ENCODE measurements at regions not wholly inside any gene's neighbourhood (a gene's known extent, or its start where the extent isn't known, plus 50 kb on each side); places are given as distances from the start of the nearest gene placed in this dataset.

DNA sequence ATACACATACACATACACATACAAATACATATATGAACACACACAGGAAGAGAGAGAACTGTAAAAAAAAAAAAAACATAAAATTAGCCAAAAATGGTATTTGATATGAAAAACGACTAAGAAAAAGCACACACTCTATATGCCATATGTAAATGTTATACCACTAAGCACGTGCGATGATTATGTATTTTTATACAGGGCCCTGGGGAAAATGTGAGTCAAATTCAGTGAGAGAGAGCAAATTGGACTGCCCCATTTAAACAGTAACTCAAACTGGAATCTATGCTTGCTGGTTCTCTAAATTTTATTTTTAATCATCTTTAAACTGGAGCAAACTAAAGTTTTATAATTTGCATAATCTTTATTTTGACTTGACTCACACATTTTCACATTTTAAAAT, 197.8 kb upstream of the MTNR1B start:
- no peaks in the 10 kb centered on the region for H3K9me3 ChIP-seq (ENCODE audit: low read length)
- no peaks in the 10 kb centered on the region for H3K79me2 ChIP-seq (ENCODE audit: insufficient read depth, low read length)
- H3K27ac ChIP-seq (ENCODE audit: extremely low read length, insufficient read depth, low read length), result no peak overlapping the region
- H2AFZ ChIP-seq (ENCODE audit: low read length), result no peak overlapping the region
- intact Hi-C loops (cut with micrococcal nuclease; ENCODE audit: unreplicated experiment) (no loop called here), in situ Hi-C loops (cut with HindIII; ENCODE audit: extremely low pct_ligation_motif_present, low pct_unique_long_range_greater_than_20kb) (no loop called here)
- H3K36me3 ChIP-seq (replicated peaks in 1 of 2; ENCODE audit: control insufficient read depth in 1 of 2, insufficient read depth in 2 of 2, low read length in 2 of 2), result no peaks in the 10 kb centered on the region
- ATAC-seq (no peak), DNase-seq (ENCODE audit: low spot score) (no peak), FAIRE-seq (no peak)
- H3K27me3 ChIP-seq (ENCODE audit: control insufficient read depth in 1 of 2, insufficient read depth in 2 of 2, low read length in 2 of 2), result no peaks in the 10 kb centered on the region
- H3K9ac ChIP-seq (ENCODE audit: insufficient read depth, low read depth, low read length), result no peak overlapping the region
- WGBS (ENCODE audit: low lambda C conversion rate), result 22% methylated on average over 3 of the region's 3 CpGs
- POLR2A ChIA-PET, result no interaction called here
- no TSS peak for BruUV-seq (replicated peaks)
- H3K4me3 ChIP-seq (replicated peaks in 1 of 3; ENCODE audit: insufficient read depth in 1 of 3, low read depth in 2 of 3, low read length in 3 of 3), result no peak overlapping the region
- H3K4me2 ChIP-seq (ENCODE audit: low read depth, low read length), result no peak overlapping the region
- CTCF ChIA-PET (ENCODE audit: low intra/inter-chr PET ratio, low total read pairs), result no interaction called here
- no peaks in the 10 kb centered on the region for H4K20me1 ChIP-seq (ENCODE audit: insufficient read depth, low read length)
- TF ChIP-seq MEF2D (CRISPR knock-in tag; IDR thresholded peaks at IDR 0.05), result no peak
- no peak for TF ChIP-seq ZNF558 (CRISPR knock-in tag; IDR thresholded peaks at IDR 0.05; ENCODE audit: borderline replicate concordance)
- no peak for TF ChIP-seq BCL6 (CRISPR knock-in tag; IDR thresholded peaks at IDR 0.05)
- no peak for TF ChIP-seq NFKB2 (CRISPR knock-in tag; IDR thresholded peaks at IDR 0.05; ENCODE audit: borderline replicate concordance)
- no peak for TF ChIP-seq ERF (CRISPR knock-in tag; IDR thresholded peaks at IDR 0.05)
- no peaks in the 10 kb centered on the region for H3K4me1 ChIP-seq (ENCODE audit: insufficient read depth, low read length)

DNA sequence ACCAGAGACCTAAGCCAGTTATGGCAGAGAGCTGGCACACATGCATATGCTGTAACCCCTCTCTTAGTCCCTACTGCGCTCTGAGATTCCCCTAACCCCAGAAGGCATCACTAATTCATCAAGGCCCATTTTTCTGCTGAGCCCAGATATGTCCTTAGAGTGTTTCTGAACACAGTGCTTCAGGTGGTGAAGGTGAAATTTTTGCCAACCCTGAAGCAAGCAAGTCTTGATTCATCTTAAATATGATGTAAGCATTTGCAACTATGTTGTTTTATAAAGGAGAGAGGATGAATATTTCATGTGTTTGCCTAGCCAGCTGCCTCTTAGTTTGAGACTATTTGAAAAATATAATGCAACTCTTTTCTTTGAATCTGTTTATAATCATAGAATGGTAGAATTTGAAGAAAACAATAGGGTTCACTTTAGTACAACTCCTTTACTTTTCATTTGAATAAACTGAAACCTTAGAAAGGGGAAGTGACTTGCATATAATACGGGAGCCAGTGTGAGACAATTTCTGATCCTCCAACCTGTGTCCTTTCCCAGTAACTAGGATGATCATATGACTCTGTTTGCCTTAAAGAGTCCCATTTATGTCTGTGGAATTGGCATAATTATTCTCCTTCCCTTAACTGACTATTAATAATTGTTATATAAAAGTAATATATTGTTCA, 194.3 kb upstream of the MTNR1B start:
- Histone ChIP-seq H3K9me3 (ENCODE audit: low read length) (no peaks in the 10 kb centered on the region), H3K27ac (ENCODE audit: extremely low read length, insufficient read depth, low read length) (no peak overlapping the region), H3K27me3 (ENCODE audit: control insufficient read depth in 1 of 2, insufficient read depth in 2 of 2, low read length in 2 of 2) (no peaks in the 10 kb centered on the region), H3K4me1 (ENCODE audit: insufficient read depth, low read length) (no peaks in the 10 kb centered on the region), H3K79me2 (ENCODE audit: insufficient read depth, low read length) (no peaks in the 10 kb centered on the region), H4K20me1 (ENCODE audit: insufficient read depth, low read length) (no peaks in the 10 kb centered on the region), H3K4me2 (ENCODE audit: low read depth, low read length) (no peak overlapping the region), H3K4me3 (replicated peaks in 1 of 3; ENCODE audit: insufficient read depth in 1 of 3, low read depth in 2 of 3, low read length in 3 of 3) (no peak overlapping the region), H3K9ac (ENCODE audit: insufficient read depth, low read depth, low read length) (no peak overlapping the region), H3K36me3 (replicated peaks in 1 of 2; ENCODE audit: control insufficient read depth in 1 of 2, insufficient read depth in 2 of 2, low read length in 2 of 2) (no peaks in the 10 kb centered on the region), H2AFZ (ENCODE audit: low read length) (no peak overlapping the region)
- no peak for FAIRE-seq
- no TSS peak for BruUV-seq (replicated peaks)
- DNase-seq (ENCODE audit: low spot score), result no peak
- in situ Hi-C loops (cut with HindIII; ENCODE audit: extremely low pct_ligation_motif_present, low pct_unique_long_range_greater_than_20kb) (no loop called here), intact Hi-C loops (cut with micrococcal nuclease; ENCODE audit: unreplicated experiment) (no loop called here)
- POLR2A ChIA-PET, result no interaction called here
- 3% methylated on average over 2 of the region's 2 CpGs for WGBS (ENCODE audit: low lambda C conversion rate)
- CTCF ChIA-PET (ENCODE audit: low intra/inter-chr PET ratio, low total read pairs), result no interaction called here
- ATAC-seq, result no peak
- no peak for TF ChIP-seq SMARCC2 (IDR thresholded peaks at IDR 0.05)
- TF ChIP-seq, protein P1, sequence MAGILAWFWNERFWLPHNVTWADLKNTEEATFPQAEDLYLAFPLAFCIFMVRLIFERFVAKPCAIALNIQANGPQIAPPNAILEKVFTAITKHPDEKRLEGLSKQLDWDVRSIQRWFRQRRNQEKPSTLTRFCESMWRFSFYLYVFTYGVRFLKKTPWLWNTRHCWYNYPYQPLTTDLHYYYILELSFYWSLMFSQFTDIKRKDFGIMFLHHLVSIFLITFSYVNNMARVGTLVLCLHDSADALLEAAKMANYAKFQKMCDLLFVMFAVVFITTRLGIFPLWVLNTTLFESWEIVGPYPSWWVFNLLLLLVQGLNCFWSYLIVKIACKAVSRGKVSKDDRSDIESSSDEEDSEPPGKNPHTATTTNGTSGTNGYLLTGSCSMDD (CRISPR knock-in tag; IDR thresholded peaks at IDR 0.05), result no peak
- TF ChIP-seq, protein P2, sequence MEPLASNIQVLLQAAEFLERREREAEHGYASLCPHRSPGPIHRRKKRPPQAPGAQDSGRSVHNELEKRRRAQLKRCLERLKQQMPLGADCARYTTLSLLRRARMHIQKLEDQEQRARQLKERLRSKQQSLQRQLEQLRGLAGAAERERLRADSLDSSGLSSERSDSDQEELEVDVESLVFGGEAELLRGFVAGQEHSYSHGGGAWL (CRISPR knock-in tag; IDR thresholded peaks at IDR 0.05), result no peak
- TF ChIP-seq, protein P3, sequence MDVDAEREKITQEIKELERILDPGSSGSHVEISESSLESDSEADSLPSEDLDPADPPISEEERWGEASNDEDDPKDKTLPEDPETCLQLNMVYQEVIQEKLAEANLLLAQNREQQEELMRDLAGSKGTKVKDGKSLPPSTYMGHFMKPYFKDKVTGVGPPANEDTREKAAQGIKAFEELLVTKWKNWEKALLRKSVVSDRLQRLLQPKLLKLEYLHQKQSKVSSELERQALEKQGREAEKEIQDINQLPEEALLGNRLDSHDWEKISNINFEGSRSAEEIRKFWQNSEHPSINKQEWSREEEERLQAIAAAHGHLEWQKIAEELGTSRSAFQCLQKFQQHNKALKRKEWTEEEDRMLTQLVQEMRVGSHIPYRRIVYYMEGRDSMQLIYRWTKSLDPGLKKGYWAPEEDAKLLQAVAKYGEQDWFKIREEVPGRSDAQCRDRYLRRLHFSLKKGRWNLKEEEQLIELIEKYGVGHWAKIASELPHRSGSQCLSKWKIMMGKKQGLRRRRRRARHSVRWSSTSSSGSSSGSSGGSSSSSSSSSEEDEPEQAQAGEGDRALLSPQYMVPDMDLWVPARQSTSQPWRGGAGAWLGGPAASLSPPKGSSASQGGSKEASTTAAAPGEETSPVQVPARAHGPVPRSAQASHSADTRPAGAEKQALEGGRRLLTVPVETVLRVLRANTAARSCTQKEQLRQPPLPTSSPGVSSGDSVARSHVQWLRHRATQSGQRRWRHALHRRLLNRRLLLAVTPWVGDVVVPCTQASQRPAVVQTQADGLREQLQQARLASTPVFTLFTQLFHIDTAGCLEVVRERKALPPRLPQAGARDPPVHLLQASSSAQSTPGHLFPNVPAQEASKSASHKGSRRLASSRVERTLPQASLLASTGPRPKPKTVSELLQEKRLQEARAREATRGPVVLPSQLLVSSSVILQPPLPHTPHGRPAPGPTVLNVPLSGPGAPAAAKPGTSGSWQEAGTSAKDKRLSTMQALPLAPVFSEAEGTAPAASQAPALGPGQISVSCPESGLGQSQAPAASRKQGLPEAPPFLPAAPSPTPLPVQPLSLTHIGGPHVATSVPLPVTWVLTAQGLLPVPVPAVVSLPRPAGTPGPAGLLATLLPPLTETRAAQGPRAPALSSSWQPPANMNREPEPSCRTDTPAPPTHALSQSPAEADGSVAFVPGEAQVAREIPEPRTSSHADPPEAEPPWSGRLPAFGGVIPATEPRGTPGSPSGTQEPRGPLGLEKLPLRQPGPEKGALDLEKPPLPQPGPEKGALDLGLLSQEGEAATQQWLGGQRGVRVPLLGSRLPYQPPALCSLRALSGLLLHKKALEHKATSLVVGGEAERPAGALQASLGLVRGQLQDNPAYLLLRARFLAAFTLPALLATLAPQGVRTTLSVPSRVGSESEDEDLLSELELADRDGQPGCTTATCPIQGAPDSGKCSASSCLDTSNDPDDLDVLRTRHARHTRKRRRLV (CRISPR knock-in tag; IDR thresholded peaks at IDR 0.05), result no peak
